ENCODE measurements at regions not wholly inside any gene's neighbourhood (a gene's known extent, or its start where the extent isn't known, plus 50 kb on each side); places are given as distances from the start of the nearest gene placed in this dataset.

DNA sequence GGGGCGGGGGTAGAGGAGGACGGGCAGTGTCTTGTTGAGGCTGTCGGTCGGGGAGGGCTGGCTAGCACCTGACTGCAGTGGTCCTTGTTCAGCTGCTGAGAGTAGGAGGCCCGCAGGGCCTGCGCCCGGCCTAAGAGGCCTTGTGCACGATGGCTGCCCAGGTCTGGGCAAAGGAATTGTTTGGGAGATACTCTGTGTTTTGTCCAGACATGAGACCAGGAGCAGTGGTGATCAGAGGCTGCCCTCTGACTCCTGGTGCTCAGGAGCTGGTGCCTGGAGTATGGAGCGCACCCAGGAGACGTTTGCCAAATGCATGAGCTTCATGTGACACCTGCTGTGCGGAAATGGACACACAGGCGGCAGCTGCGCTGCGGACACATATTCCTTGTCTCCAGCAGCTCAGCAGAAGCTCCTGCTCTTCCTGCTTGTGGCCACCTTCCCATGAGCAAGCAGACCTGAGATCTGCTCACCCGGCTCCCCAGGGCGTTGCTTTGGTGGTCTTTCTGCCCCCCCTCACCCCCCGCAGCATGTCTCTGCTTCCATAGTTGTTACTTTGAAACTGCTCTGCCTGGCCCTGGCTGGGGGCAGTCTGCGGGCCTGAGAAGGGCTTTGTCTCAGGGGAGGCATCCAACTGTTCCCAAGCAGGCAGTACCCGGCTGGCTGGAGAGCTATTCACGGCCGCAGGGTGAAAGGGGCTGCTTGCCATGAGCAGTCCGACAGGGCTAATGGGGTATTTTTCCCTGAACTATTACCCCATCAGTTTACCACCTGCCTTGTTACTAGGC is 163.9 kb downstream of the TEX29 start:
- H3K4me3 ChIP-seq, result no peak overlapping the region
- H3K4me2 ChIP-seq, result no peak overlapping the region
- no peak for DNase-seq (ENCODE audit: low spot score)
- H3K9me2 ChIP-seq (ENCODE audit: insufficient read depth), result no peaks in the 10 kb centered on the region
- H2AFZ ChIP-seq, result no peak overlapping the region
- H3K27ac Mint-ChIP-seq, result no peak overlapping the region
- H3K9me3 Mint-ChIP-seq, result peaks cover 31% of the 10 kb centered on the region
- H3K4me1 ChIP-seq (ENCODE audit: insufficient read depth), result no peaks in the 10 kb centered on the region
- peaks cover 11% of the 10 kb centered on the region for H3K27me3 Mint-ChIP-seq (ENCODE audit: insufficient read depth, low read depth, poor library complexity)
- H3K27ac ChIP-seq (ENCODE audit: low read depth), result no peak overlapping the region
- H3K27me3 ChIP-seq (ENCODE audit: insufficient read depth), result no peaks in the 10 kb centered on the region
- H3K4me1 Mint-ChIP-seq, result peaks cover 2% of the 10 kb centered on the region; the same call in 2 of the 3 replicates
- TF ChIP-seq, protein P1, sequence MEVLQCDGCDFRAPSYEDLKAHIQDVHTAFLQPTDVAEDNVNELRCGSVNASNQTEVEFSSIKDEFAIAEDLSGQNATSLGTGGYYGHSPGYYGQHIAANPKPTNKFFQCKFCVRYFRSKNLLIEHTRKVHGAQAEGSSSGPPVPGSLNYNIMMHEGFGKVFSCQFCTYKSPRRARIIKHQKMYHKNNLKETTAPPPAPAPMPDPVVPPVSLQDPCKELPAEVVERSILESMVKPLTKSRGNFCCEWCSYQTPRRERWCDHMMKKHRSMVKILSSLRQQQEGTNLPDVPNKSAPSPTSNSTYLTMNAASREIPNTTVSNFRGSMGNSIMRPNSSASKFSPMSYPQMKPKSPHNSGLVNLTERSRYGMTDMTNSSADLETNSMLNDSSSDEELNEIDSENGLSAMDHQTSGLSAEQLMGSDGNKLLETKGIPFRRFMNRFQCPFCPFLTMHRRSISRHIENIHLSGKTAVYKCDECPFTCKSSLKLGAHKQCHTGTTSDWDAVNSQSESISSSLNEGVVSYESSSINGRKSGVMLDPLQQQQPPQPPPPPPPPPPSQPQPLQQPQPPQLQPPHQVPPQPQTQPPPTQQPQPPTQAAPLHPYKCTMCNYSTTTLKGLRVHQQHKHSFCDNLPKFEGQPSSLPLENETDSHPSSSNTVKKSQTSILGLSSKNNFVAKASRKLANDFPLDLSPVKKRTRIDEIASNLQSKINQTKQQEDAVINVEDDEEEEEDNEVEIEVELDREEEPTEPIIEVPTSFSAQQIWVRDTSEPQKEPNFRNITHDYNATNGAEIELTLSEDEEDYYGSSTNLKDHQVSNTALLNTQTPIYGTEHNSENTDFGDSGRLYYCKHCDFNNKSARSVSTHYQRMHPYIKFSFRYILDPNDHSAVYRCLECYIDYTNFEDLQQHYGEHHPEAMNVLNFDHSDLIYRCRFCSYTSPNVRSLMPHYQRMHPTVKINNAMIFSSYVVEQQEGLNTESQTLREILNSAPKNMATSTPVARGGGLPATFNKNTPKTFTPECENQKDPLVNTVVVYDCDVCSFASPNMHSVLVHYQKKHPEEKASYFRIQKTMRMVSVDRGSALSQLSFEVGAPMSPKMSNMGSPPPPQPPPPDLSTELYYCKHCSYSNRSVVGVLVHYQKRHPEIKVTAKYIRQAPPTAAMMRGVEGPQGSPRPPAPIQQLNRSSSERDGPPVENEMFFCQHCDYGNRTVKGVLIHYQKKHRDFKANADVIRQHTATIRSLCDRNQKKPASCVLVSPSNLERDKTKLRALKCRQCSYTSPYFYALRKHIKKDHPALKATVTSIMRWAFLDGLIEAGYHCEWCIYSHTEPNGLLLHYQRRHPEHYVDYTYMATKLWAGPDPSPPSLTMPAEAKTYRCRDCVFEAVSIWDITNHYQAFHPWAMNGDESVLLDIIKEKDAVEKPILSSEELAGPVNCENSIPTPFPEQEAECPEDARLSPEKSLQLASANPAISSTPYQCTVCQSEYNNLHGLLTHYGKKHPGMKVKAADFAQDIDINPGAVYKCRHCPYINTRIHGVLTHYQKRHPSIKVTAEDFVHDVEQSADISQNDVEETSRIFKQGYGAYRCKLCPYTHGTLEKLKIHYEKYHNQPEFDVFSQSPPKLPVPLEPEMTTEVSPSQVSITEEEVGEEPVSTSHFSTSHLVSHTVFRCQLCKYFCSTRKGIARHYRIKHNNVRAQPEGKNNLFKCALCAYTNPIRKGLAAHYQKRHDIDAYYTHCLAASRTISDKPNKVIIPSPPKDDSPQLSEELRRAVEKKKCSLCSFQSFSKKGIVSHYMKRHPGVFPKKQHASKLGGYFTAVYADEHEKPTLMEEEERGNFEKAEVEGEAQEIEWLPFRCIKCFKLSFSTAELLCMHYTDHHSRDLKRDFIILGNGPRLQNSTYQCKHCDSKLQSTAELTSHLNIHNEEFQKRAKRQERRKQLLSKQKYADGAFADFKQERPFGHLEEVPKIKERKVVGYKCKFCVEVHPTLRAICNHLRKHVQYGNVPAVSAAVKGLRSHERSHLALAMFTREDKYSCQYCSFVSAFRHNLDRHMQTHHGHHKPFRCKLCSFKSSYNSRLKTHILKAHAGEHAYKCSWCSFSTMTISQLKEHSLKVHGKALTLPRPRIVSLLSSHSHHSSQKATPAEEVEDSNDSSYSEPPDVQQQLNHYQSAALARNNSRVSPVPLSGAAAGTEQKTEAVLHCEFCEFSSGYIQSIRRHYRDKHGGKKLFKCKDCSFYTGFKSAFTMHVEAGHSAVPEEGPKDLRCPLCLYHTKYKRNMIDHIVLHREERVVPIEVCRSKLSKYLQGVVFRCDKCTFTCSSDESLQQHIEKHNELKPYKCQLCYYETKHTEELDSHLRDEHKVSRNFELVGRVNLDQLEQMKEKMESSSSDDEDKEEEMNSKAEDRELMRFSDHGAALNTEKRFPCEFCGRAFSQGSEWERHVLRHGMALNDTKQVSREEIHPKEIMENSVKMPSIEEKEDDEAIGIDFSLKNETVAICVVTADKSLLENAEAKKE (CRISPR knock-in tag; IDR thresholded peaks at IDR 0.05), result no peak
- TF ChIP-seq, protein P2, sequence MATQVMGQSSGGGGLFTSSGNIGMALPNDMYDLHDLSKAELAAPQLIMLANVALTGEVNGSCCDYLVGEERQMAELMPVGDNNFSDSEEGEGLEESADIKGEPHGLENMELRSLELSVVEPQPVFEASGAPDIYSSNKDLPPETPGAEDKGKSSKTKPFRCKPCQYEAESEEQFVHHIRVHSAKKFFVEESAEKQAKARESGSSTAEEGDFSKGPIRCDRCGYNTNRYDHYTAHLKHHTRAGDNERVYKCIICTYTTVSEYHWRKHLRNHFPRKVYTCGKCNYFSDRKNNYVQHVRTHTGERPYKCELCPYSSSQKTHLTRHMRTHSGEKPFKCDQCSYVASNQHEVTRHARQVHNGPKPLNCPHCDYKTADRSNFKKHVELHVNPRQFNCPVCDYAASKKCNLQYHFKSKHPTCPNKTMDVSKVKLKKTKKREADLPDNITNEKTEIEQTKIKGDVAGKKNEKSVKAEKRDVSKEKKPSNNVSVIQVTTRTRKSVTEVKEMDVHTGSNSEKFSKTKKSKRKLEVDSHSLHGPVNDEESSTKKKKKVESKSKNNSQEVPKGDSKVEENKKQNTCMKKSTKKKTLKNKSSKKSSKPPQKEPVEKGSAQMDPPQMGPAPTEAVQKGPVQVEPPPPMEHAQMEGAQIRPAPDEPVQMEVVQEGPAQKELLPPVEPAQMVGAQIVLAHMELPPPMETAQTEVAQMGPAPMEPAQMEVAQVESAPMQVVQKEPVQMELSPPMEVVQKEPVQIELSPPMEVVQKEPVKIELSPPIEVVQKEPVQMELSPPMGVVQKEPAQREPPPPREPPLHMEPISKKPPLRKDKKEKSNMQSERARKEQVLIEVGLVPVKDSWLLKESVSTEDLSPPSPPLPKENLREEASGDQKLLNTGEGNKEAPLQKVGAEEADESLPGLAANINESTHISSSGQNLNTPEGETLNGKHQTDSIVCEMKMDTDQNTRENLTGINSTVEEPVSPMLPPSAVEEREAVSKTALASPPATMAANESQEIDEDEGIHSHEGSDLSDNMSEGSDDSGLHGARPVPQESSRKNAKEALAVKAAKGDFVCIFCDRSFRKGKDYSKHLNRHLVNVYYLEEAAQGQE (IDR thresholded peaks at IDR 0.05; ENCODE audit: unreplicated experiment), result no peak
- TF ChIP-seq, protein P3, sequence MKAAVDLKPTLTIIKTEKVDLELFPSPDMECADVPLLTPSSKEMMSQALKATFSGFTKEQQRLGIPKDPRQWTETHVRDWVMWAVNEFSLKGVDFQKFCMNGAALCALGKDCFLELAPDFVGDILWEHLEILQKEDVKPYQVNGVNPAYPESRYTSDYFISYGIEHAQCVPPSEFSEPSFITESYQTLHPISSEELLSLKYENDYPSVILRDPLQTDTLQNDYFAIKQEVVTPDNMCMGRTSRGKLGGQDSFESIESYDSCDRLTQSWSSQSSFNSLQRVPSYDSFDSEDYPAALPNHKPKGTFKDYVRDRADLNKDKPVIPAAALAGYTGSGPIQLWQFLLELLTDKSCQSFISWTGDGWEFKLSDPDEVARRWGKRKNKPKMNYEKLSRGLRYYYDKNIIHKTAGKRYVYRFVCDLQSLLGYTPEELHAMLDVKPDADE (IDR thresholded peaks at IDR 0.05), result no peak
- TF ChIP-seq POLR2AphosphoS5 (IDR thresholded peaks at IDR 0.05; ENCODE audit: low read depth) (no peak), EZH2phosphoT487 (IDR thresholded peaks at IDR 0.05; ENCODE audit: unreplicated experiment) (no peak), EZH2 (IDR thresholded peaks at IDR 0.05; ENCODE audit: low read depth, unreplicated experiment) (no peak), CREB1 (CRISPR knock-in tag; IDR thresholded peaks at IDR 0.05; ENCODE audit: low read depth) (no peak), NANOG (IDR thresholded peaks at IDR 0.05; ENCODE audit: borderline replicate concordance) (no peak)
- TF ChIP-seq, protein P4, sequence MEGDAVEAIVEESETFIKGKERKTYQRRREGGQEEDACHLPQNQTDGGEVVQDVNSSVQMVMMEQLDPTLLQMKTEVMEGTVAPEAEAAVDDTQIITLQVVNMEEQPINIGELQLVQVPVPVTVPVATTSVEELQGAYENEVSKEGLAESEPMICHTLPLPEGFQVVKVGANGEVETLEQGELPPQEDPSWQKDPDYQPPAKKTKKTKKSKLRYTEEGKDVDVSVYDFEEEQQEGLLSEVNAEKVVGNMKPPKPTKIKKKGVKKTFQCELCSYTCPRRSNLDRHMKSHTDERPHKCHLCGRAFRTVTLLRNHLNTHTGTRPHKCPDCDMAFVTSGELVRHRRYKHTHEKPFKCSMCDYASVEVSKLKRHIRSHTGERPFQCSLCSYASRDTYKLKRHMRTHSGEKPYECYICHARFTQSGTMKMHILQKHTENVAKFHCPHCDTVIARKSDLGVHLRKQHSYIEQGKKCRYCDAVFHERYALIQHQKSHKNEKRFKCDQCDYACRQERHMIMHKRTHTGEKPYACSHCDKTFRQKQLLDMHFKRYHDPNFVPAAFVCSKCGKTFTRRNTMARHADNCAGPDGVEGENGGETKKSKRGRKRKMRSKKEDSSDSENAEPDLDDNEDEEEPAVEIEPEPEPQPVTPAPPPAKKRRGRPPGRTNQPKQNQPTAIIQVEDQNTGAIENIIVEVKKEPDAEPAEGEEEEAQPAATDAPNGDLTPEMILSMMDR (conservative IDR thresholded peaks at IDR 0.05; ENCODE audit: low read depth in 2 of 2), result no peak
- H3K36me3 ChIP-seq (ENCODE audit: insufficient read depth), result no peaks in the 10 kb centered on the region
- H3K79me2 ChIP-seq (replicated peaks; ENCODE audit: insufficient read depth), result no peaks in the 10 kb centered on the region
- ATAC-seq, result peak; percentile 52
- H3K4me3 Mint-ChIP-seq, result no peak overlapping the region
- no peaks in the 10 kb centered on the region for H3F3A ChIP-seq (replicated peaks; ENCODE audit: low read depth)
- peaks cover 23% of the 10 kb centered on the region for H3K36me3 Mint-ChIP-seq (ENCODE audit: low read depth)
- H4K20me1 ChIP-seq (replicated peaks; ENCODE audit: insufficient read depth), result no peaks in the 10 kb centered on the region

All from GM23338 (cell line).